Astrocyte (in vitro differentiated cells and primary cell): ENCODE measurements at regions not wholly inside any gene's neighbourhood (a gene's known extent, or its start where the extent isn't known, plus 50 kb on each side); places are given as distances from the start of the nearest gene placed in this dataset.

ENCODE experiments used
- CTCF ChIP-seq: IDR thresholded peaks from 2 replicates; pipeline ENCODE4 v1.5.1; 2011; ENCODE audit warnings: low read depth, mild to moderate bottlenecking, inconsistent platforms, low read length, moderate library complexity; ENCODE audit not compliant: insufficient read depth
- EZH2 ChIP-seq: IDR thresholded peaks from 2 replicates; pipeline ENCODE4 v1.6.1; 2012; ENCODE audit warnings: mild to moderate bottlenecking, low read length, inconsistent platforms; ENCODE audit not compliant: insufficient read depth

GRCh38 chr5:98993512-98993911 is 64.7 kb upstream of the CHD1 start:
- TF ChIP-seq CTCF (no peak), EZH2 (no peak)
